Vagina (tissue), 2 donors: ENCODE measurements at regions not wholly inside any gene's neighbourhood (a gene's known extent, or its start where the extent isn't known, plus 50 kb on each side); places are given as distances from the start of the nearest gene placed in this dataset.

Source experiments
- CTCF ChIP-seq, 3 experiments: fragments of 450-650 bp in 2 of 3; fragments of 200-600 bp in 1 of 3; sonication (generic) in 1 of 3; IDR thresholded peaks; one replicate each; pipeline ENCODE4 v1.5.1; 2017 to 2019; ENCODE audit warnings: antibody characterized with exemption in 3 of 3, mild to moderate bottlenecking in 2 of 3, moderate library complexity in 2 of 3
- POLR2A ChIP-seq, 2 donors: fragments of 450-650 bp; IDR thresholded peaks; one replicate each; pipeline ENCODE4 v1.6.1; 2017; ENCODE audit warnings: antibody characterized with exemption in 2 of 2, mild to moderate bottlenecking in 2 of 2, moderate library complexity in 2 of 2

- TF ChIP-seq CTCF (IDR thresholded peaks at IDR 0.05): no peak
- TF ChIP-seq POLR2A (IDR thresholded peaks at IDR 0.05): no peak
Measured at GRCh38 chr15:98570119-98570518, 78.2 kb upstream of the IGF1R start.
